GM12878 (cell line): ENCODE measurements at regions not wholly inside any gene's neighbourhood (a gene's known extent, or its start where the extent isn't known, plus 50 kb on each side); places are given as distances from the start of the nearest gene placed in this dataset.

ENCODE experiments used
- ATAC-seq: fragments of 200-7000 bp; cut with Tn5 transposase; 3 replicates; pipeline ENCODE4 v1.9.1; 2020; ENCODE audit warnings: mild to moderate bottlenecking, moderate library complexity
- BruUV-seq: library from RNA; stranded (reverse); fragments of 400-500 nt; replicated peaks from 2 replicates; lab custom pipeline; 2021; lab: Mats Ljungman, UMichigan
- CTCF ChIA-PET: fragments of 300-600 bp; sonication (Branson Sonifier 250); formaldehyde crosslinking; extraction: SDS; loops from one replicate; lab custom pipeline; 2021; ENCODE audit warnings: inconsistent platforms; lab: Yijun Ruan, JAX
- POLR2A ChIA-PET: fragments of 350-600 bp; formaldehyde crosslinking; extraction: SDS; loops from one replicate; lab custom pipeline; 2021; ENCODE audit warnings: inconsistent platforms; lab: Charles Lee
- RAD21 ChIA-PET: fragments of 300-600 bp; sonication (Branson Sonifier 250); formaldehyde crosslinking; loops from one replicate; lab custom pipeline; 2023; ENCODE audit warnings: antibody characterized with exemption; ENCODE audit not compliant: unreplicated experiment; lab: Charles Lee
- SMC1A ChIA-PET: fragments of 300-600 bp; sonication (Branson Sonifier 250); formaldehyde crosslinking; loops from one replicate; lab custom pipeline; 2023; ENCODE audit not compliant: unreplicated experiment, uncharacterized antibody; lab: Charles Lee
- DNase-seq: peaks from one replicate; pipeline ENCODE4 v3.0.0-alpha.2; 2011; ENCODE audit warnings: low read depth, low spot score
- FAIRE-seq: peaks from 3 replicates; lab custom pipeline; 2011; peaks lifted over from hg19 to GRCh38; lab: Jason Lieb, UNC
- H2AFZ ChIP-seq: 2 replicates; pipeline ENCODE4 v1.6.0; 2011; ENCODE audit warnings: low read depth, low read length, control low read depth; ENCODE audit not compliant: control insufficient read depth
- H3K27ac ChIP-seq: 2 replicates; pipeline ENCODE4 v1.5.1; 2011; ENCODE audit warnings: control low read depth; ENCODE audit not compliant: control insufficient read depth, insufficient read depth
- H3K27me3 ChIP-seq, 2 experiments: replicated peaks in 1 of 2; 2 replicates each; pipeline versions ENCODE4 v1.6.0 to v1.6.1; 2011; ENCODE audit warnings: low read length in 1 of 2; ENCODE audit not compliant: control insufficient read depth in 2 of 2, insufficient read depth in 2 of 2
- H3K36me3 ChIP-seq, 2 experiments: 2 replicates each; pipeline ENCODE4 v1.5.1; 2011; ENCODE audit warnings: low read length in 1 of 2; ENCODE audit not compliant: control insufficient read depth in 2 of 2, insufficient read depth in 2 of 2
- H3K4me1 ChIP-seq: 2 replicates; pipeline ENCODE4 v1.6.1; 2011; ENCODE audit warnings: mild to moderate bottlenecking, low read length, moderate library complexity, mixed read lengths; ENCODE audit not compliant: control insufficient read depth, insufficient read depth
- H3K4me2 ChIP-seq: 2 replicates; pipeline ENCODE4 v1.6.0; 2011; ENCODE audit warnings: control low read depth; ENCODE audit not compliant: control insufficient read depth, insufficient read depth
- H3K4me3 ChIP-seq: fragments of 200-600 bp; sonication (generic); 2 replicates; pipeline ENCODE4 v1.5.1; 2016
- H3K79me2 ChIP-seq: 2 replicates; pipeline ENCODE4 v1.6.0; 2011; ENCODE audit warnings: low read length; ENCODE audit not compliant: control insufficient read depth, insufficient read depth
- H3K9ac ChIP-seq: 2 replicates; pipeline ENCODE4 v1.8.0; 2011; ENCODE audit warnings: low read length, control low read depth, mixed read lengths; ENCODE audit not compliant: control insufficient read depth, insufficient read depth
- H3K9me3 ChIP-seq: replicated peaks from 3 replicates; pipeline ENCODE4 v1.5.1; 2011; ENCODE audit warnings: mild to moderate bottlenecking, low read length; ENCODE audit not compliant: control insufficient read depth, insufficient read depth
- H4K20me1 ChIP-seq: 2 replicates; pipeline ENCODE4 v1.6.0; 2011; ENCODE audit not compliant: control insufficient read depth, insufficient read depth
- CBX3 ChIP-seq: fragments of 200-600 bp; sonication (generic); IDR thresholded peaks from 2 replicates; pipeline ENCODE4 v1.6.1; 2016; ENCODE audit warnings: low read depth, borderline replicate concordance
- MLLT1 ChIP-seq: fragments of 450-650 bp; IDR thresholded peaks from 2 replicates; pipeline ENCODE4 v1.6.1; 2016; ENCODE audit warnings: mild to moderate bottlenecking
- NFIC ChIP-seq: IDR thresholded peaks from 2 replicates; pipeline ENCODE4 v1.6.1; 2012; ENCODE audit warnings: low read depth, mild to moderate bottlenecking, inconsistent platforms, low read length, moderate library complexity
- NR2C2 ChIP-seq: IDR thresholded peaks from 2 replicates; pipeline ENCODE4 v1.6.1; 2011; ENCODE audit warnings: borderline replicate concordance, low read depth; ENCODE audit not compliant: control insufficient read depth, insufficient read length
- PAX5 ChIP-seq: IDR thresholded peaks from 2 replicates; pipeline ENCODE4 v1.6.1; 2011; ENCODE audit warnings: low read depth, low read length, borderline replicate concordance
- REST ChIP-seq: IDR thresholded peaks from 2 replicates; pipeline ENCODE4 v1.6.1; 2012; ENCODE audit warnings: mild to moderate bottlenecking, low read depth, low read length
- SUPT20H ChIP-seq: IDR thresholded peaks from 2 replicates; pipeline ENCODE4 v1.6.1; 2011; ENCODE audit warnings: low read depth, mild to moderate bottlenecking, low read length, moderate library complexity, borderline replicate concordance; ENCODE audit not compliant: control insufficient read depth
- ZBTB4 ChIP-seq: fragments of 450-650 bp; formaldehyde crosslinking; IDR thresholded peaks from 2 replicates; pipeline ENCODE4 v1.4.0; 2022; ENCODE audit warnings: mild to moderate bottlenecking, moderate library complexity
- ZZZ3 ChIP-seq: IDR thresholded peaks from 2 replicates; pipeline ENCODE4 v1.6.1; 2011; ENCODE audit warnings: low read depth; ENCODE audit not compliant: control insufficient read depth, insufficient read length
- WGBS: methylation state at CpG from one replicate; pipeline ENCODE4 v1.1.6; 2016; ENCODE audit warnings: low lambda C conversion rate; ENCODE audit not compliant: insufficient replicate concordance, insufficient coverage; ENCODE audit errors: missing lambda C conversion rate; 5-methylcytosine and 5-hydroxymethylcytosine counted together
- in situ Hi-C: fragments of 300-500 bp; cut with MboI; formaldehyde crosslinking; loops from 9 replicates; pipeline ENCODE4 v1.14.3; 2018; ENCODE audit warnings: mixed read lengths
- intact Hi-C: fragments of 100-400 bp; cut with micrococcal nuclease; formaldehyde crosslinking; loops from one replicate; pipeline ENCODE4 v1.14.2; 2022; ENCODE audit not compliant: unreplicated experiment

- CTCF ChIA-PET, result no interaction called here
- H3K9ac ChIP-seq, result no peak overlapping the region
- TF ChIP-seq PAX5 (no peak), CBX3 (no peak), NFIC (no peak), SUPT20H (no peak), NR2C2 (no peak)
- TF ChIP-seq, all 136 proteins: peak for 0
- ChIA-PET POLR2A (no interaction called here), RAD21 (interaction anchor here (1.2 kb wide), 1 partner anchor 11 kb away, joined by 4 read pairs; no protein-coding TSS in a partner anchor), SMC1A (no interaction called here)
- H3K9me3 ChIP-seq, result no peaks in the 10 kb centered on the region; the same call in 2 of the 3 replicates
- H3K36me3 ChIP-seq, result no peaks in the 10 kb centered on the region
- H4K20me1 ChIP-seq, result no peaks in the 10 kb centered on the region
- no peak for FAIRE-seq
- in situ Hi-C loops, result no loop called here
- intact Hi-C loops, result no loop called here
- BruUV-seq, result no TSS peak
- no peak overlapping the region for H3K4me2 ChIP-seq
- H3K27me3 ChIP-seq, result no peaks in the 10 kb centered on the region
- H2AFZ ChIP-seq, result no peak overlapping the region
- DNase-seq, result no peak
- ATAC-seq, result no peak
- H3K79me2 ChIP-seq, result no peaks in the 10 kb centered on the region
- no peak overlapping the region for H3K4me3 ChIP-seq
- H3K4me1 ChIP-seq, result no peaks in the 10 kb centered on the region
- WGBS, result 56% methylated on average over 5 of the region's 5 CpGs
- H3K27ac ChIP-seq, result no peak overlapping the region
These were observed 55.4 kb upstream of the HAPSTR1 start for GRCh38 chr16:9035996-9036395.

GRCh38 chr16:9039210-9039609, 52.2 kb upstream of the HAPSTR1 start:
- Histone ChIP-seq H3K27me3 (no peaks in the 10 kb centered on the region), H3K79me2 (no peaks in the 10 kb centered on the region), H3K9ac (no peak overlapping the region), H3K27ac (no peak overlapping the region), H3K4me3 (no peak overlapping the region), H3K4me2 (no peak overlapping the region), H3K4me1 (no peaks in the 10 kb centered on the region), H2AFZ (no peak overlapping the region), H3K9me3 (no peaks in the 10 kb centered on the region; the same call in 2 of the 3 replicates), H4K20me1 (no peaks in the 10 kb centered on the region), H3K36me3 (no peaks in the 10 kb centered on the region)
- 34% methylated on average over 4 of the region's 4 CpGs for WGBS
- SMC1A ChIA-PET, result no interaction called here
- no TSS peak for BruUV-seq
- intact Hi-C loops (no loop called here), in situ Hi-C loops (no loop called here)
- DNase-seq, result no peak
- RAD21 ChIA-PET, result no interaction called here
- no peak for ATAC-seq
- CTCF ChIA-PET, result interaction anchor here (1.1 to 1.2 kb wide), 2 partner anchors 10 to 30 kb away, joined by 3 to 5 read pairs; no protein-coding TSS in a partner anchor
- peak; percentile 59 for FAIRE-seq
- POLR2A ChIA-PET, result no interaction called here
- TF ChIP-seq REST, result peak; percentile 88
- TF ChIP-seq ZZZ3, result peak; percentile 89
- no peak for TF ChIP-seq MLLT1
- no peak for TF ChIP-seq ZBTB4 (CRISPR knock-in tag)
